ENCODE measurements at regions not wholly inside any gene's neighbourhood (a gene's known extent, or its start where the extent isn't known, plus 50 kb on each side); places are given as distances from the start of the nearest gene placed in this dataset.
"Not testable (repeated sequence)": the region's sequence is repeated elsewhere in the genome, so short reads cannot be mapped to it uniquely, and the experiment has no call there.

GRCh38 chr13:111658145-111659100 is 338.0 kb downstream of the TEX29 start:
- no peak for DNase-seq
- in situ Hi-C loops (cut with HindIII; ENCODE audit: low pct_ligation_motif_present, low pct_unique_long_range_greater_than_20kb, low sequenced_read_pairs) = no loop called here

- in situ Hi-C loops (cut with HindIII; ENCODE audit: low pct_ligation_motif_present, low pct_unique_long_range_greater_than_20kb, low sequenced_read_pairs) = no loop called here
Observed at GRCh38 chr13:111659219-111659775, 338.9 kb downstream of the TEX29 start.

GRCh38 chr13:111659842-111660241 is 339.4 kb downstream of the TEX29 start:
- no peak for DNase-seq
- in situ Hi-C loops (cut with HindIII; ENCODE audit: low pct_ligation_motif_present, low pct_unique_long_range_greater_than_20kb, low sequenced_read_pairs) = no loop called here

More at GRCh38 chr13:111659219-111659775, 338.9 kb downstream of the TEX29 start:
- DNase-seq = no peak

- in situ Hi-C loops (cut with HindIII; ENCODE audit: low pct_ligation_motif_present, low pct_unique_long_range_greater_than_20kb, low sequenced_read_pairs) = no loop called here
- DNase-seq = no peak
Observed at GRCh38 chr13:111661052-111661451, 340.6 kb downstream of the TEX29 start.

DNA sequence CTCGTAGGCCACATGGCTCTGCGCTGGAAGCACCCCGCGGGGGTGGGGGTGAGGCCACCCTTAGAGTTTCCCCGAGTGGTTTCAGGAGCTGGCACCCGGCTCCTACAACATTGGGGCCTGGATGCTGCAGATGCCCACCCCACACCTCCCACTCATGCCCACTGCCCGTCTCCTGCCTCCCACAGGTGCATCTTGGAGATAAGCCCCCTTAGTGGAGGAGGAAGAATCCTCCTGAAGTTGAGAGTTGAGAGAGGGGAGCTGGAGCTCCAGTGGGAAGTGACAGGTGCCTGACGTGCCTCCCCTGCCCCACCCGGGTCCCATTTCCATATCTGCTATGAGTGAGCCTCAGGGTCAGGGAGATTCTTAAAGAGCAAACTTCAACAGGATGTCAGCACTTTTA is 341.3 kb downstream of the TEX29 start:
- in situ Hi-C loops (cut with HindIII; ENCODE audit: low pct_ligation_motif_present, low pct_unique_long_range_greater_than_20kb, low sequenced_read_pairs) = no loop called here
- no peak for DNase-seq

GRCh38 chr13:111662451-111662850 is 342.0 kb downstream of the TEX29 start:
- in situ Hi-C loops (cut with HindIII; ENCODE audit: low pct_ligation_motif_present, low pct_unique_long_range_greater_than_20kb, low sequenced_read_pairs) = no loop called here
- no peak for DNase-seq

DNA sequence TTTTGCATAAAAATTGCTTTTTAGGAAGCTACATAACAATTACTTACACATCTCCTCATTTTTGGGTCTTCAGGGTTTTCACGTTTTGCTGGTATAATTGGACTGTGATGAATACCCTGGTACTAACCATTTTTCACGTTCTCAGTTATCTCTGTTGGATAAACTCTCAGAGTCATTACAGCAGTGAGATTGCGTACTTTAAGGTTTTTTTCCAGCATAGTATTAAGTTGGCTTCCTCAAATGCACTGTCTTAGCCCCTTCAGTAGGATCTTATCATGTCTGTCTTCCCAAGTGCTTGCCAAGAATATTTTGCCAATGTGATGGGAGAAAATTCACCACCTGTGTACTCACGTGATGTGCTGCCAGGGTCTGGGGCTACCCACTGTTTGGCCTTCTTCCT is 342.5 kb downstream of the TEX29 start:
- in situ Hi-C loops (cut with HindIII; ENCODE audit: low pct_ligation_motif_present, low pct_unique_long_range_greater_than_20kb, low sequenced_read_pairs) = no loop called here
- no peak for DNase-seq

GRCh38 chr13:111663505-111663904 is 343.1 kb downstream of the TEX29 start:
- in situ Hi-C loops (cut with HindIII; ENCODE audit: low pct_ligation_motif_present, low pct_unique_long_range_greater_than_20kb, low sequenced_read_pairs) = no loop called here
- no peak for DNase-seq

DNA sequence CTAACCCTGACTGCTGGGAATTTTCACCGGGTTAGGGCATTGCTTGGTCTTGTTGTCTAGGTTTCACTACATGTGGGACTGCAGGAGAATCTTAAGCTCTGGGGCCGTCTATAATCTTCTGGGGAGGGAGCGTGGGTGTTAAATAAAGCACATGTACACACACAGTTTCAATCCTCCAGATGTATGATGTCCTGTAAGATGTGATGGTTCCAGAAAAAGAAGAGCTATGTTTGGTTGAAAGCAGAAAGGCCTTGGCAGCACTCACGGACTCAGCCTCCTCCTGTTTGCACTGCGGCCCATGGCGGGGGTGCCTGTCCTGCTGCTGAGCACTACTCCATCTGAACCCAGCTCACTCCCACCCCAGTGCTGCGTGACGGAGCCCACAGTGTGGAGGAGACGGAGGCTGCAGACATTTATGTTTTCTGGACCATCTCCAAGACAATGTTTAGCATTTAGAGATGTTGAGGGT is 343.5 kb downstream of the TEX29 start:
- no peak for DNase-seq
- in situ Hi-C loops (cut with HindIII; ENCODE audit: low pct_ligation_motif_present, low pct_unique_long_range_greater_than_20kb, low sequenced_read_pairs) = no loop called here

DNA sequence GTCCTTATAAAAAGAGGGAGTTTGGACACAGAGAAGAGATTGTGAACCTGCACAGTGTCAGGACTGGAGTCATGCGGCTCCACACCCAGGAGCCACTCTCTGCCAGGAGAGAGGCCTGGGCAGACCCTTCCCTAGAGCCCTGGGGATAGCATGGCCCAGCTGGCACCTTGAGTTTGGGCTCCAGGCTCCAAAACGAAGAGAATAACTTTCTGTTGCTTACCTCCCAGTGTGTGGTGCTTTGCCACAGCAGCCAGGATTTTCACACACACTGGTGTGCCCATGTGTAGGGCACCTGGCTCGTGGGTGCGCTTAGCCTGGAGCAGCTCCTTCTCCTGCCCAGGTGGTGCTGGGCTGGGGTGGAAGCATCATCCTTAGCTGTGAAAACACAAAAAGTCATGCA is 344.3 kb downstream of the TEX29 start:
- in situ Hi-C loops (cut with HindIII; ENCODE audit: low pct_ligation_motif_present, low pct_unique_long_range_greater_than_20kb, low sequenced_read_pairs) = no loop called here
- DNase-seq = no peak

DNA sequence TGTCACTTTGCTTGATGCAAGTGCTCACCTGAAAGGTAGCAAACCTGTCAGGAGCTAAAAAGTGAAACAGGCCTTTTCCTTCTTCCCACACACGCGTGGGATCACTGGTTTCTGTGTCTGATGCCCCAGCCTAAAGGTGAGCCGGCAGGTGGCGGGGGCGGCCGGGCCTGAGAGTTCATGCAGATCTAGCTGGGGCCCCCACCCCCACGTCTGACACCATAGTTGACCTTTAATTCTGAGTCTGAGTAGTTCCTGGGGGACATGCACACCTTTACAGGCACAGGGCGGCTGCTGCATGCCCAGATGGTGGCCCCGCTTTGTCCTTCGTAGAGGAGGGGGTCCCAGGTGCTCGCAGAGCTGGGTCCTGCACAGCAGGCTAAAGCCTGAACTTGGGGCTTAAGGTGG is 345.3 kb downstream of the TEX29 start:
- in situ Hi-C loops (cut with HindIII; ENCODE audit: low pct_ligation_motif_present, low pct_unique_long_range_greater_than_20kb, low sequenced_read_pairs) = no loop called here
- DNase-seq = no peak

DNA sequence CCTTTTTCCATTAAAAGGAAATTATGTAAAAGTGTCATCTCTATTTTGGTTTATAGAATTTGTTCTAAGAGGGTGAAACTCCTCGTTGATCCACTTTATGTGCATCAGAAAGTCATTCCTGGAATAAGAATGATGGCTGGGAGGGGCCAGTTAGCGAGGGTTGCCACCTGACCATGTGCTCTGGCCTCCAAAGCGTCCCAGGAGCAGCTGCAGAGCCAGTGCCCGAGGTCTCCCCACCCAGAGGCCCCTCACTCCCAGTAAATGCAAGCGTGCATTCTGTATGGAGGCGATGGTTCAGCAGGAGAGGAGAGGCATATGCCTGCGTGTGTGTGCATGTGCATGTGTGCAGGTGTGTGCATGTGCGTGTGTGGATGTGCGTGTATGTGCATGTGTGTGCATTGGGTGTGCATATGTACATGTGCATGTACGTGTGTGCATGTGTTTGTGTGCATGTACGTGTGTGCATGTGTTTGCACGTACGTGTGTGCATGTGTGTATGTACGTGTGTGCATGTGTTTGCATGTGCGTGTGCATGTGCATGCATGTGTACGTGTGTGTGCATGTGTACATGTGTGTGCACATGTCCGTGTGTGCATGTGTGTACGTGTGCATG is 345.8 kb downstream of the TEX29 start:
- no peak for DNase-seq
- in situ Hi-C loops (cut with HindIII; ENCODE audit: low pct_ligation_motif_present, low pct_unique_long_range_greater_than_20kb, low sequenced_read_pairs) = no loop called here

DNA sequence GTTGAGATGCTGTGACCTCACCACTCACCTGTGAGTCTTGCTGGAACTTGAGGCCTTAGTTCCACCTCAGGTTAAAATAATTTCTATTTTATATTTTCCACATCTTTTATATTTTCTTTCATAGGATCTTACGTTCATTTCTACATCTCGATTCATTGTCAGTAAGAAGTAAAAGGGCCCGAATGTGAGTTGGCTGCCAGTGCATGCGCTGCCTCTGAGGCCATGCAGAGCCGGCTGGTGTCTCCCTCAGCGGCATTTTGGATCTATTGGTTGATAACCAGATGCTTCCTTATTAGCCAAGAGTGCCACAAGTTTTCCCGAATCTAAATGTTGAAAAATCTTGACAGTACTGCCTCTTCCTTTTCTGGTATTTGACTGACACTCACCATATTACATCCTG is 347.3 kb downstream of the TEX29 start:
- DNase-seq = no peak
- in situ Hi-C loops (cut with HindIII; ENCODE audit: low pct_ligation_motif_present, low pct_unique_long_range_greater_than_20kb, low sequenced_read_pairs) = no loop called here

- DNase-seq = no peak
- in situ Hi-C loops (cut with HindIII; ENCODE audit: low pct_ligation_motif_present, low pct_unique_long_range_greater_than_20kb, low sequenced_read_pairs) = no loop called here
Observed at GRCh38 chr13:111668451-111668850, 348.0 kb downstream of the TEX29 start.

- in situ Hi-C loops (cut with HindIII; ENCODE audit: low pct_ligation_motif_present, low pct_unique_long_range_greater_than_20kb, low sequenced_read_pairs); DNase-seq: not testable (repeated sequence)
Observed at GRCh38 chr13:111672198-111672597, 351.8 kb downstream of the TEX29 start.

DNA sequence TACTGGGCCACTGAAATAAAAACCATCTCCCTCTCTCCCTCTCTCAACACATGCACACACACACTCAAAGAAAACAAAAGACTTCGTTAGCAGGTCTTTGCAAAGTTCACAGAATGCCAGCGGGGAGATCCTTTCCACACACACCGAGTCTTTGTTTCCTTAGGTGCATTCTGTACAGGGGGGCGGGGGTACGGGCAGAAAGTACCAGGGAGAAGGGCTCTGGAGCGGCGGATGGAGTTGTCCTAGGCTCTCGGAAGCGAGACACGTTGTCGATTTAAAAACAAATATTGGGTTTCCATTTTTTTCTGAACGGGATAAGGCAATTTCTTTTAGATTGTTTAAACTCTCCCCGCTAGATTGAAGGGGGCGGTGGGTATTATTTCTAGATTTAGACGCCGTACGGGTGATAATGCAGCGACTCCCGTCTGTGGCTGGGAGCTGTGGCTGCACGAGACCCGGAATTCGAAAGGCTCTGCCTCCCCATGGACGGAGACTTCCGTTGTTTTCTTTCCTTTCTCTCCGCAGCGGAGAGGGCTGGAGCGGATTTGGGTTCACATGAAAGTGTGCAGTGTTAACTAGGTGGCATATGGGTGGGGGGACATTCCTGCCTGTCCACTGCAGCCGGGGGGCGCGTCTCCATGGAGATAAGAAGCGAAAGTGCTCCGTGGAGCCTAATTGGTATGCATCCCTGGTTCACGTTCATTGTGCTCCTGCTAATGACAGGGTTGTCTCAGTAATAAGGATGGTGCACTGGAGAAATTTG is 357.9 kb downstream of the TEX29 start:
- in situ Hi-C loops (cut with HindIII; ENCODE audit: low pct_ligation_motif_present, low pct_unique_long_range_greater_than_20kb, low sequenced_read_pairs); DNase-seq: not testable (repeated sequence)

DNA sequence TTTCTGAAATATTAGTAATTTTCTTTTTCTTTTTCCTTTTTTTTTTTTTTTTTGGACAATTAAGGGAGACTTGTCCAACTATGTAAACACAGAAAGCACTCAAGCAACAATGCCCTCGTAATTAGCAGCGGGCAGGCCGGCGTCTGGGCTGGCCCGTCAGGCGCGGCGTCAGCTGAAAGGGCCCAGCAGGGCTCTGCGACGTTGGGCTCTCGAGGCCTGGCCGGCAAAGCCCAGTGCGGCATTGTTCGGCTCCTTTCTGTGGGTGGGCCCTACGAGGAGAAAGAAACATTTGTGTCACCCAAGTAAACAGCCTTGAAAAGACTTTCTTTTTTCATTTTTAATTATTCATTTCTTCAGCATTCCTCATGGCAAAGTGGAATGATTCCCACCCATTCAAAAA is 359.2 kb downstream of the TEX29 start:
- DNase-seq; in situ Hi-C loops (cut with HindIII; ENCODE audit: low pct_ligation_motif_present, low pct_unique_long_range_greater_than_20kb, low sequenced_read_pairs): not testable (repeated sequence)

GRCh38 chr13:111680100-111680499 is 359.7 kb downstream of the TEX29 start:
- in situ Hi-C loops (cut with HindIII; ENCODE audit: low pct_ligation_motif_present, low pct_unique_long_range_greater_than_20kb, low sequenced_read_pairs); DNase-seq: not testable (repeated sequence)

DNA sequence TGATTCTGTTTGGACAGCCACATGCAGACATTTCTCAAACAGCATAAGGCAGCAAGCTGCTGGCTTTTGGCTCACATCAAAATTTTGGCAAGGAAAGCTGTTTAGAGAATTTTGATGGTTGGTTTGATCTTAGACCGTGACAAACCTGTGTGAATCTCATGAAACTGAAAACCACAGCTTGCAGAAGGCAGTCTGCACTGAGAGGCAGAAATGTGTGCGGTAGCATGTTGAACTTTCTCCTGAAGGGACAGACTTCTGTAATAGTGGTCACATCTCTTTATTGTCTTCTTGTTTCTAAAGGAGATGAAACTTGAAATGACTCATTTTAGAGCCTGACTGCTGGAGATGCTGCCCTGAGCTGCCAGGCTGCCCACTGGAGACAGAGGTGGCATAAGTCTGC is 371.6 kb downstream of the TEX29 start:
- DNase-seq; in situ Hi-C loops (cut with HindIII; ENCODE audit: low pct_ligation_motif_present, low pct_unique_long_range_greater_than_20kb, low sequenced_read_pairs): not testable (repeated sequence)

Measured in ACHN (cell line).